MM.1S (cell line): ENCODE measurements at regions not wholly inside any gene's neighbourhood (a gene's known extent, or its start where the extent isn't known, plus 50 kb on each side); places are given as distances from the start of the nearest gene placed in this dataset.
"Not testable (repeated sequence)": the region's sequence is repeated elsewhere in the genome, so short reads cannot be mapped to it uniquely, and the experiment has no call there.

ENCODE experiments used
- DNase-seq: peaks from one replicate; pipeline ENCODE4 v3.0.0-alpha.2; 2015
- H2AFZ ChIP-seq: fragments of 300-600 bp; sonication (generic); 2 replicates; pipeline ENCODE4 v1.6.0; 2016; ENCODE audit warnings: antibody characterized with exemption, low read length
- H3F3A ChIP-seq: fragments of 300-600 bp; sonication (generic); 2 replicates; pipeline ENCODE4 v1.6.1; 2016; ENCODE audit warnings: mild to moderate bottlenecking, antibody characterized with exemption, low read length, moderate library complexity, mixed read lengths; ENCODE audit not compliant: insufficient read depth
- H3K27ac ChIP-seq: fragments of 300-600 bp; sonication (generic); 2 replicates; pipeline ENCODE4 v1.5.1; 2016; ENCODE audit warnings: mild to moderate bottlenecking, low read length
- H3K27me3 ChIP-seq: fragments of 300-600 bp; sonication (generic); replicated peaks from 2 replicates; pipeline ENCODE4 v1.6.0; 2016; ENCODE audit warnings: low read length; ENCODE audit not compliant: insufficient read depth
- H3K36me3 ChIP-seq: fragments of 300-600 bp; sonication (generic); replicated peaks from 2 replicates; pipeline ENCODE4 v1.6.1; 2016; ENCODE audit warnings: mild to moderate bottlenecking, low read length, mixed read lengths; ENCODE audit not compliant: insufficient read depth
- H3K4me1 ChIP-seq: fragments of 300-600 bp; sonication (generic); 2 replicates; pipeline ENCODE4 v1.6.1; 2016; ENCODE audit warnings: low read length, mixed read lengths
- H3K4me2 ChIP-seq: fragments of 300-600 bp; sonication (generic); 2 replicates; pipeline ENCODE4 v1.6.0; 2016; ENCODE audit warnings: low read depth, low read length
- H3K4me3 ChIP-seq: fragments of 300-600 bp; sonication (generic); 2 replicates; pipeline ENCODE4 v1.5.1; 2016; ENCODE audit warnings: low read length, mixed read lengths
- H3K79me2 ChIP-seq: fragments of 300-600 bp; sonication (generic); 2 replicates; pipeline ENCODE4 v1.6.1; 2016; ENCODE audit warnings: mixed run types, low read length, mixed read lengths
- H3K9ac ChIP-seq: fragments of 300-600 bp; sonication (generic); 2 replicates; pipeline ENCODE4 v1.6.1; 2016; ENCODE audit warnings: low read length, mixed read lengths
- H3K9me2 ChIP-seq: fragments of 300-600 bp; sonication (generic); replicated peaks from 2 replicates; pipeline ENCODE4 v1.6.1; 2016; ENCODE audit warnings: mild to moderate bottlenecking, low read length, mixed read lengths; ENCODE audit not compliant: insufficient read depth
- H3K9me3 ChIP-seq: fragments of 300-600 bp; sonication (generic); replicated peaks from 2 replicates; pipeline ENCODE4 v1.6.1; 2016; ENCODE audit warnings: mild to moderate bottlenecking, low read length, mixed read lengths; ENCODE audit not compliant: insufficient read depth
- H4K20me1 ChIP-seq: fragments of 300-600 bp; sonication (generic); 2 replicates; pipeline ENCODE4 v1.6.1; 2016; ENCODE audit warnings: mild to moderate bottlenecking, low read length, moderate library complexity, mixed read lengths; ENCODE audit not compliant: insufficient read depth
- EZH2 ChIP-seq: fragments of 300-600 bp; sonication (generic); optimal IDR thresholded peaks from 2 replicates; pipeline ENCODE3; 2017; ENCODE audit warnings: low read depth, mild to moderate bottlenecking, antibody characterized with exemption, low read length, mixed read lengths
- EZH2phosphoT487 ChIP-seq: fragments of 300-600 bp; sonication (generic); IDR thresholded peaks from 2 replicates; pipeline ENCODE4 v1.6.1; 2018; ENCODE audit warnings: antibody characterized with exemption, low read length
- TF ChIP-seq, protein P1 (sequence below): fragments of 300-600 bp; sonication (generic); IDR thresholded peaks from 2 replicates; pipeline ENCODE4 v1.5.1; 2016; ENCODE audit warnings: antibody characterized with exemption, low read length, mixed read lengths

DNA sequence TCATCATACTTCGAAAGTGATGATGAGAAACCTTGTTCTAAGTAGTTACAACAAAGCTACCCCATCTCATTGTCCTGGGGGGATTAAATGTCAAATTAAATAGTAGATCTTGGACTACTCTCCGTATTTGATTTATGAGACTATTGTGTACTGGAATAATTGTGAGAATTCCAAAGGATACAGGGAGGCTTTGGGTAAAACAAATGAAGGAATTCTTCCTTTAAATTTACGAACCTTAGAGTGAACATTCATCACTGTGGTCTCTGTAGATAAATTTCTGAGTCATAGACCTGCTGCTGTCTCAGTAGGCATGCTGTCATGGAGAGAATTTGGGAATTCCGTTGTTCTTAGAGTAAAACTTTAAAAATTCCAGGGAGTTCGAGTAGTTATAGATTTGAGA lies 836.2 kb downstream of the DNAH5 start:
- Histone ChIP-seq H3K4me2 (no peak overlapping the region), H3K9me3 (no peaks in the 10 kb centered on the region), H3K9me2 (no peaks in the 10 kb centered on the region), H2AFZ (no peak overlapping the region), H3K27me3 (no peaks in the 10 kb centered on the region), H3K36me3 (no peaks in the 10 kb centered on the region), H3K4me3 (no peak overlapping the region), H3F3A (no peaks in the 10 kb centered on the region), H3K79me2 (no peaks in the 10 kb centered on the region), H3K27ac (no peak overlapping the region), H4K20me1 (no peaks in the 10 kb centered on the region), H3K4me1 (no peaks in the 10 kb centered on the region), H3K9ac (no peak overlapping the region)
- DNase-seq = no peak
- TF ChIP-seq, protein P1, sequence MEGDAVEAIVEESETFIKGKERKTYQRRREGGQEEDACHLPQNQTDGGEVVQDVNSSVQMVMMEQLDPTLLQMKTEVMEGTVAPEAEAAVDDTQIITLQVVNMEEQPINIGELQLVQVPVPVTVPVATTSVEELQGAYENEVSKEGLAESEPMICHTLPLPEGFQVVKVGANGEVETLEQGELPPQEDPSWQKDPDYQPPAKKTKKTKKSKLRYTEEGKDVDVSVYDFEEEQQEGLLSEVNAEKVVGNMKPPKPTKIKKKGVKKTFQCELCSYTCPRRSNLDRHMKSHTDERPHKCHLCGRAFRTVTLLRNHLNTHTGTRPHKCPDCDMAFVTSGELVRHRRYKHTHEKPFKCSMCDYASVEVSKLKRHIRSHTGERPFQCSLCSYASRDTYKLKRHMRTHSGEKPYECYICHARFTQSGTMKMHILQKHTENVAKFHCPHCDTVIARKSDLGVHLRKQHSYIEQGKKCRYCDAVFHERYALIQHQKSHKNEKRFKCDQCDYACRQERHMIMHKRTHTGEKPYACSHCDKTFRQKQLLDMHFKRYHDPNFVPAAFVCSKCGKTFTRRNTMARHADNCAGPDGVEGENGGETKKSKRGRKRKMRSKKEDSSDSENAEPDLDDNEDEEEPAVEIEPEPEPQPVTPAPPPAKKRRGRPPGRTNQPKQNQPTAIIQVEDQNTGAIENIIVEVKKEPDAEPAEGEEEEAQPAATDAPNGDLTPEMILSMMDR = no peak
- TF ChIP-seq EZH2 (no peak), EZH2phosphoT487 (no peak)

DNA sequence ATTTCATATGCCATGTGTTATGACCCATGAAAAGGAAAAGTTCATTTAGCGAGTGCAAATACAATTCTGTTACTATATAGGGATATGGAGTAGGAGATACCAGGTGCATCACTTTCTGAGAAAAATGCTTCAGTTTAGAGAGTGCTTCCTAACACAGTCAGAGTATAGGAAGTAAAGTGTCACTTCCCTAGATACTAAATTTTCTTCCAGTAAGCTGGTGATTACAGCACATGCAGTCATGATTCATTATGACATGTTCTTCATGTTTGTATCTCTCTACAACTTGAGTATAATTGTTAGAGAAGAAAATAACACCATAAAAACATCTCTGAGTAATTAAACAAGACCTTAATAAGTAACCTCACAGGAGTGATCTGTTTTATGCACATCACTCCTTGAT lies 837.0 kb downstream of the DNAH5 start:
- Histone ChIP-seq H3K27ac (no peak overlapping the region), H2AFZ (no peak overlapping the region), H3K27me3 (no peaks in the 10 kb centered on the region), H3K36me3 (no peaks in the 10 kb centered on the region), H3F3A (no peaks in the 10 kb centered on the region), H3K9ac (no peak overlapping the region), H3K4me1 (no peaks in the 10 kb centered on the region), H4K20me1 (no peaks in the 10 kb centered on the region), H3K9me2 (no peaks in the 10 kb centered on the region), H3K9me3 (no peaks in the 10 kb centered on the region), H3K79me2 (no peaks in the 10 kb centered on the region), H3K4me2 (no peak overlapping the region), H3K4me3 (no peak overlapping the region)
- no peak for DNase-seq
- TF ChIP-seq EZH2 = no peak
- TF ChIP-seq, protein P1 = no peak
- no peak for TF ChIP-seq EZH2phosphoT487

DNA sequence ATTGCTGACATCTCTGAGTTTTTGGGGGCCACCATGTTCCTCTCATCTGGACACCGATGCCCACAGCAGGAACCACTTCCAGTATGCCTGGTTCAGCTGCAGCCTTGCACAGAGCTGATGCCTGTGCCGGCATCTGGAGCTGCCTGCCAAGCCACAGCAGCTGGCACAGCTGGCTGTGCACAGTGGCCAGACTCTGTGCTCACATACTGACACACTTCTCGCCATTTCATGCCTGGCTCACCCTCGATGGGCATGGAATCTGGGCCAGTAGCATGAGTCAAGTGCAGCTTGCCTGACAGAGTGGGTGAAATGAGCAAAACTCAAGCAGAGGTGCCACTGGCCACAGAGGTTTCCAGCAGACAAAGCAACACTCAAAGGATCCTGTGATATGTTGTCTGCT lies 863.4 kb downstream of the DNAH5 start:
- Histone ChIP-seq H3K27ac (no peak overlapping the region), H3K9me3 (no peaks in the 10 kb centered on the region), H3K4me1 (no peaks in the 10 kb centered on the region), H2AFZ (no peak overlapping the region), H3K4me2 (no peak overlapping the region), H3K79me2 (no peaks in the 10 kb centered on the region), H3K36me3 (no peaks in the 10 kb centered on the region), H4K20me1 (no peaks in the 10 kb centered on the region), H3K27me3 (no peaks in the 10 kb centered on the region), H3K9me2 (no peaks in the 10 kb centered on the region), H3K9ac (no peak overlapping the region), H3F3A (no peaks in the 10 kb centered on the region), H3K4me3 (no peak overlapping the region)
- DNase-seq = no peak
- TF ChIP-seq EZH2 = no peak
- TF ChIP-seq EZH2phosphoT487 = no peak
- TF ChIP-seq, protein P1 = no peak

DNA sequence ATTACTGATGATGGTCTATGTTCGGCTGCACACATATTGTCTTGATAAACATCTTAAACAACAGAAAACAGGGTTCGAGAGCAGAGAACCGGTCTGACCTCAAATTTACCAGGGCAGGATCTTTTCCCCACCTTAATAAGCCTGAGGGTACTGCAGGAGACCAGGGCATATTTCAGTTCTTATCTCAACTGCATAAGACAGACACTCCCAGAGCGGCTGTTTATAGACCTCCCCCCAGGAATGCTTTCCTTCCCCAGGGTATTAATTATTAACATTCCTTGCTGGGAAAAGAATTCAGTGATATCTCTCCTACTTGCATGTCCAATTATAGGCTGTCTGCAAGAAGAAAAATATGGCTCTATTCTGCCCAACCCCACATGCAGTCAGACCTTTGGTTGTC lies 871.6 kb downstream of the DNAH5 start:
- H3K4me2 ChIP-seq, H3K9me3 ChIP-seq, H4K20me1 ChIP-seq, H3K79me2 ChIP-seq, H3K9me2 ChIP-seq, H3K36me3 ChIP-seq, H2AFZ ChIP-seq, H3F3A ChIP-seq, H3K27me3 ChIP-seq, H3K4me3 ChIP-seq, H3K4me1 ChIP-seq, DNase-seq, H3K27ac ChIP-seq, H3K9ac ChIP-seq: not testable (repeated sequence)
